Colonic mucosa (tissue), 4 donors: ENCODE measurements at regions not wholly inside any gene's neighbourhood (a gene's known extent, or its start where the extent isn't known, plus 50 kb on each side); places are given as distances from the start of the nearest gene placed in this dataset.

Experiments
- DNase-seq: peaks from one replicate; pipeline ENCODE4 v3.0.0-alpha.2; 2020
- H3K27ac ChIP-seq: fragments of 200-600 bp; one replicate; pipeline ENCODE4 v1.8.0; 2021
- H3K27me3 ChIP-seq: fragments of 200-600 bp; one replicate; pipeline ENCODE4 v1.8.0; 2021
- H3K36me3 ChIP-seq: fragments of 200-600 bp; one replicate; pipeline ENCODE4 v1.8.0; 2021
- H3K4me1 ChIP-seq: fragments of 200-600 bp; one replicate; pipeline ENCODE4 v1.8.0; 2021; ENCODE audit warnings: mild to moderate bottlenecking
- H3K4me3 ChIP-seq: fragments of 200-600 bp; one replicate; pipeline ENCODE4 v1.8.0; 2021
- H3K9ac ChIP-seq, 2 donors: one replicate each; pipeline ENCODE4 v1.7.0; 2013; ENCODE audit warnings: control low read depth in 2 of 2, low read depth in 2 of 2, low read length in 2 of 2
- H3K9me3 ChIP-seq: fragments of 200-600 bp; one replicate; pipeline ENCODE4 v1.8.0; 2021
- CTCF ChIP-seq: fragments of 200-600 bp; IDR thresholded peaks from one replicate; pipeline ENCODE4 v1.8.0; 2022; ENCODE audit warnings: antibody characterized with exemption, mild to moderate bottlenecking
- intact Hi-C: fragments of 100-400 bp; cut with DNase I; formaldehyde crosslinking; loops from one replicate; pipeline ENCODE4 v1.14.1; 2022
- donor health status: healthy.
- donor health status: DM: no; HTN: no; CAD: no.
- donor health status: DM: no; HTN: no; CAD: no.

- DNase-seq = no peak
- H3K9ac ChIP-seq = no peak overlapping the region
- no peaks in the 10 kb centered on the region for H3K36me3 ChIP-seq
- intact Hi-C loops = no loop called here
- no peaks in the 10 kb centered on the region for H3K9me3 ChIP-seq
- no peaks in the 10 kb centered on the region for H3K4me1 ChIP-seq
- H3K27ac ChIP-seq = no peak overlapping the region
- no peak for TF ChIP-seq CTCF
- H3K27me3 ChIP-seq = no peaks in the 10 kb centered on the region
- H3K4me3 ChIP-seq = no peak overlapping the region
Observed at GRCh38 chr10:131588704-131589220, 277.2 kb upstream of the TCERG1L start.

GRCh38 chr10:131590567-131590966, 279.0 kb upstream of the TCERG1L start:
- Histone ChIP-seq H3K4me1 (no peaks in the 10 kb centered on the region), H3K27me3 (no peaks in the 10 kb centered on the region), H3K9me3 (no peaks in the 10 kb centered on the region), H3K4me3 (no peak overlapping the region), H3K9ac (no peak overlapping the region), H3K27ac (no peak overlapping the region), H3K36me3 (no peaks in the 10 kb centered on the region)
- intact Hi-C loops = no loop called here
- DNase-seq = no peak
- no peak for TF ChIP-seq CTCF

- Histone ChIP-seq H3K9ac (no peak overlapping the region), H3K27me3 (no peaks in the 10 kb centered on the region), H3K9me3 (no peaks in the 10 kb centered on the region), H3K27ac (no peak overlapping the region), H3K36me3 (no peaks in the 10 kb centered on the region), H3K4me3 (no peak overlapping the region), H3K4me1 (no peaks in the 10 kb centered on the region)
- DNase-seq = no peak
- TF ChIP-seq CTCF = no peak
- intact Hi-C loops = no loop called here
Observed at GRCh38 chr10:131591936-131592335, 280.4 kb upstream of the TCERG1L start.

- Histone ChIP-seq H3K9me3 (no peaks in the 10 kb centered on the region), H3K27me3 (no peaks in the 10 kb centered on the region), H3K36me3 (no peaks in the 10 kb centered on the region), H3K9ac (no peak overlapping the region), H3K4me3 (no peak overlapping the region), H3K4me1 (no peaks in the 10 kb centered on the region), H3K27ac (no peak overlapping the region)
- TF ChIP-seq CTCF = no peak
- intact Hi-C loops = no loop called here
- DNase-seq = no peak
Observed at GRCh38 chr10:131609176-131609575, 291.6 kb upstream of the PPP2R2D start.

GRCh38 chr10:131615150-131615549, 285.7 kb upstream of the PPP2R2D start:
- intact Hi-C loops = no loop called here
- TF ChIP-seq CTCF = no peak

GRCh38 chr10:131616040-131616439, 284.8 kb upstream of the PPP2R2D start:
- Histone ChIP-seq H3K4me3 (no peak overlapping the region), H3K9me3 (no peaks in the 10 kb centered on the region), H3K27ac (no peak overlapping the region), H3K36me3 (no peaks in the 10 kb centered on the region), H3K4me1 (no peaks in the 10 kb centered on the region), H3K9ac (no peak overlapping the region), H3K27me3 (no peaks in the 10 kb centered on the region)
- no peak for TF ChIP-seq CTCF
- intact Hi-C loops = no loop called here
- DNase-seq = no peak

More at GRCh38 chr10:131615150-131615549, 285.7 kb upstream of the PPP2R2D start:
- DNase-seq = no peak
- Histone ChIP-seq H3K9me3 (no peaks in the 10 kb centered on the region), H3K27ac (no peak overlapping the region), H3K9ac (no peak overlapping the region), H3K36me3 (no peaks in the 10 kb centered on the region), H3K4me1 (no peaks in the 10 kb centered on the region), H3K4me3 (no peak overlapping the region), H3K27me3 (no peaks in the 10 kb centered on the region)
